Tibial artery (tissue), 4 donors: ENCODE measurements at regions not wholly inside any gene's neighbourhood (a gene's known extent, or its start where the extent isn't known, plus 50 kb on each side); places are given as distances from the start of the nearest gene placed in this dataset.

Source experiments
- DNase-seq, 2 donors: peaks; one replicate each; pipeline ENCODE4 v3.0.0-alpha.2; 2019
- H3K27ac ChIP-seq, 2 donors: fragments of 200-600 bp; sonication (generic) in 1 of 2; 1 replicate in 1 of 2; 2 replicates in 1 of 2; pipeline ENCODE4 v1.5.1; 2018 to 2019; ENCODE audit warnings: mild to moderate bottlenecking in 1 of 2
- H3K27me3 ChIP-seq, 2 donors: fragments of 200-600 bp; sonication (generic) in 1 of 2; one replicate each; pipeline versions ENCODE4 v1.5.1 to v1.6.0; 2016 to 2019
- H3K36me3 ChIP-seq, 3 donors: fragments of 200-600 bp; sonication (generic) in 2 of 3; one replicate each; pipeline ENCODE4 v1.5.1; 2016 to 2019; ENCODE audit warnings: mild to moderate bottlenecking in 2 of 3
- H3K4me1 ChIP-seq, 4 donors: fragments of 200-600 bp; sonication (generic) in 2 of 4; 1 replicate in 3 of 4; 2 replicates in 1 of 4; pipeline ENCODE4 v1.5.1; 2016 to 2019
- H3K4me3 ChIP-seq, 2 donors: fragments of 200-600 bp; sonication (generic) in 1 of 2; 1 replicate in 1 of 2; 2 replicates in 1 of 2; pipeline ENCODE4 v1.5.1; 2018 to 2019; ENCODE audit warnings: mild to moderate bottlenecking in 2 of 2
- H3K9me3 ChIP-seq, 3 donors: fragments of 200-600 bp; sonication (generic) in 1 of 3; one replicate each; pipeline ENCODE4 v1.5.1; 2016 to 2019
- CTCF ChIP-seq, 2 experiments: fragments of 200-600 bp in 1 of 2; fragments of 450-650 bp in 1 of 2; IDR thresholded peaks; one replicate each; pipeline ENCODE4 v1.5.1; 2017 to 2019; ENCODE audit warnings: antibody characterized with exemption in 2 of 2, mild to moderate bottlenecking in 1 of 2, moderate library complexity in 1 of 2
- intact Hi-C: fragments of 100-400 bp; cut with DNase I; formaldehyde crosslinking; loops from one replicate; pipeline ENCODE4 v1.15.0; 2023; ENCODE audit warnings: low total_unique reads

- no peak for TF ChIP-seq CTCF (IDR thresholded peaks at IDR 0.05)
- no peak for DNase-seq
- no peak overlapping the region for H3K27ac ChIP-seq
- H3K4me3 ChIP-seq = no peak overlapping the region
- no peaks in the 10 kb centered on the region for H3K27me3 ChIP-seq
- intact Hi-C loops = no loop called here
- H3K9me3 ChIP-seq = peaks cover 0 to 7% (median 0%) of the 10 kb centered on the region in 3 donors
- no peaks in the 10 kb centered on the region for H3K36me3 ChIP-seq
- H3K4me1 ChIP-seq = no peaks in the 10 kb centered on the region
Observed at GRCh38 chr11:29518389-29519174, 498.2 kb downstream of the KCNA4 start.

- no peak for TF ChIP-seq CTCF (IDR thresholded peaks at IDR 0.05)
- H3K4me3 ChIP-seq = no peak overlapping the region
- H3K36me3 ChIP-seq = no peaks in the 10 kb centered on the region
- no peaks in the 10 kb centered on the region for H3K4me1 ChIP-seq
- H3K27me3 ChIP-seq = no peaks in the 10 kb centered on the region
- intact Hi-C loops = no loop called here
- H3K9me3 ChIP-seq = no peaks in the 10 kb centered on the region
- H3K27ac ChIP-seq = no peak overlapping the region
- DNase-seq = no peak
Observed at GRCh38 chr11:29511394-29511793, 505.4 kb downstream of the KCNA4 start.

GRCh38 chr11:29507376-29507775 lies 509.5 kb downstream of the KCNA4 start:
- DNase-seq = no peak
- H3K4me3 ChIP-seq = no peak overlapping the region
- no peak for TF ChIP-seq CTCF (IDR thresholded peaks at IDR 0.05)
- H3K27ac ChIP-seq = no peak overlapping the region
- no peaks in the 10 kb centered on the region for H3K4me1 ChIP-seq
- no peaks in the 10 kb centered on the region for H3K27me3 ChIP-seq
- H3K36me3 ChIP-seq = no peaks in the 10 kb centered on the region
- H3K9me3 ChIP-seq = no peaks in the 10 kb centered on the region
- intact Hi-C loops = no loop called here

GRCh38 chr11:29495676-29496075 lies 521.2 kb downstream of the KCNA4 start:
- no peaks in the 10 kb centered on the region for H3K27me3 ChIP-seq
- H3K4me1 ChIP-seq = no peaks in the 10 kb centered on the region
- no peak overlapping the region for H3K4me3 ChIP-seq
- H3K36me3 ChIP-seq = no peaks in the 10 kb centered on the region
- H3K27ac ChIP-seq = no peak overlapping the region
- TF ChIP-seq CTCF (IDR thresholded peaks at IDR 0.05) = no peak
- intact Hi-C loops = no loop called here
- no peak for DNase-seq
- H3K9me3 ChIP-seq = no peaks in the 10 kb centered on the region

- Histone ChIP-seq H3K27ac (no peak overlapping the region), H3K9me3 (no peaks in the 10 kb centered on the region), H3K27me3 (no peaks in the 10 kb centered on the region), H3K36me3 (no peaks in the 10 kb centered on the region), H3K4me1 (no peaks in the 10 kb centered on the region), H3K4me3 (no peak overlapping the region)
- no peak for TF ChIP-seq CTCF (IDR thresholded peaks at IDR 0.05)
- no peak for DNase-seq
- intact Hi-C loops = no loop called here
Observed at GRCh38 chr11:29490938-29491337, 525.9 kb downstream of the KCNA4 start.
